ENCODE measurements at regions not wholly inside any gene's neighbourhood (a gene's known extent, or its start where the extent isn't known, plus 50 kb on each side); places are given as distances from the start of the nearest gene placed in this dataset.

DNA sequence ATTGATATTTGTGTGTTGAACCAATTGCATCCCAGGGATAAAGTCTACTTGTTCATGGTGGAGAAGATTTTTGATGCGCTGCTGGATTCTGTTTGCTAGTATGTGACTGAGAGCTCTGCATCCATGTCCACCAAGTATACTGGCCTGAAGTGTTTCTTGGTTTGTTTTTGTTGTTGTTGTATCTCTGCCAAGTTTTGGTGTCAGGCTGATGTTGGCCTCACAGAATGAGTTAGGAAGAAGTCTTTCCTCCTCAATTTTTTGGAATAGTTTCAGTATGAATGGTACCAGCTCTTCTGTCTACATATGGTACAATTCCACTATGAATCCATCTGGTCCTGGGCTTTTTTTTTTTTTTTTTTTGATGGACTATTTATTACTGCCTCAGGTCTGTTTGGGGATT lies 50.9 kb upstream of the OSTN start:
- Histone ChIP-seq H3K9me3 (no peaks in the 10 kb centered on the region), H3K4me3 (no peak overlapping the region), H3K27me3 (no peaks in the 10 kb centered on the region), H3K4me1 (no peaks in the 10 kb centered on the region), H3K27ac (no peak overlapping the region), H3K36me3 (replicated peaks in 1 of 2; ENCODE audit: insufficient read depth in 1 of 2, low read depth in 2 of 2) (no peaks in the 10 kb centered on the region)
- intact Hi-C loops (cut with DNase I), result no loop called here
- TF ChIP-seq CTCF (IDR thresholded peaks at IDR 0.05), result no peak
- TF ChIP-seq POLR2A (IDR thresholded peaks at IDR 0.05), result no peak
- no peak for ATAC-seq
- WGBS, 2 donors, result 79% methylated on average over 1 of the region's 1 CpG
- no peak for DNase-seq

DNA sequence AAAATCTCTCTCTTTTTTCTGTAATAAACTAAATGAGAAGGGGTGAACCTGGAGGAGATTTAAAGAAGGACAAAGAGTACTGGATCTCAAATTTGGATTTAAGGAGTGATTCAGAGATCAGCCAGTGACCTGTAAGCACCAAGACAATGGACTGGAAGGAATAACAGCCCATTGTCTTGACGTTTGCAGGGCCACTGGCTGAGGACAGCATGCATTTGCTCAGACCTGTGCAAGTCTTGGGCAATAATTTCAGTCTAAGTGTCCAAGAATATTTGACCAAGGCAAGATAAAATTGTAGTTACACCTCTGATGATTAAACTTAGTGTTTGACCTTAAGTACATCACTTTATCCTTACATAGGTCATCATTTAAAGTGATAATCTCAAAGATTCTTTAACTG lies 55.8 kb upstream of the OSTN start:
- intact Hi-C loops (cut with DNase I), result no loop called here
- no peaks in the 10 kb centered on the region for H3K4me1 ChIP-seq
- H3K4me3 ChIP-seq, result no peak overlapping the region
- TF ChIP-seq POLR2A (IDR thresholded peaks at IDR 0.05) (no peak), CTCF (IDR thresholded peaks at IDR 0.05) (no peak)
- H3K36me3 ChIP-seq (replicated peaks in 1 of 2; ENCODE audit: insufficient read depth in 1 of 2, low read depth in 2 of 2), result no peaks in the 10 kb centered on the region
- no peaks in the 10 kb centered on the region for H3K27me3 ChIP-seq
- H3K9me3 ChIP-seq, result no peaks in the 10 kb centered on the region
- no peak for ATAC-seq
- H3K27ac ChIP-seq, result no peak overlapping the region
- 6 to 42% methylated on average over 1 of the region's 1 CpG for WGBS, 2 donors
- DNase-seq, result no peak

- no peak overlapping the region for H3K4me3 ChIP-seq
- ATAC-seq (no peak), DNase-seq (no peak)
- no peaks in the 10 kb centered on the region for H3K9me3 ChIP-seq
- H3K4me1 ChIP-seq, result no peaks in the 10 kb centered on the region
- intact Hi-C loops (cut with DNase I), result no loop called here
- H3K27ac ChIP-seq, result no peak overlapping the region
- TF ChIP-seq CTCF (IDR thresholded peaks at IDR 0.05), result no peak
- TF ChIP-seq POLR2A (IDR thresholded peaks at IDR 0.05), result no peak
- WGBS, 2 donors, result 66% methylated on average over 4 of the region's 4 CpGs
- H3K27me3 ChIP-seq, result no peaks in the 10 kb centered on the region
- H3K36me3 ChIP-seq (replicated peaks in 1 of 2; ENCODE audit: insufficient read depth in 1 of 2, low read depth in 2 of 2), result no peaks in the 10 kb centered on the region
These were observed 57.3 kb upstream of the OSTN start for GRCh38 chr3:191141728-191142127.

GRCh38 chr3:191139736-191140135 lies 59.3 kb upstream of the OSTN start:
- DNase-seq, result no peak
- Histone ChIP-seq H3K36me3 (replicated peaks in 1 of 2; ENCODE audit: insufficient read depth in 1 of 2, low read depth in 2 of 2) (no peaks in the 10 kb centered on the region), H3K9me3 (no peaks in the 10 kb centered on the region), H3K27ac (no peak overlapping the region), H3K4me1 (no peaks in the 10 kb centered on the region), H3K27me3 (no peaks in the 10 kb centered on the region), H3K4me3 (no peak overlapping the region)
- no peak for ATAC-seq
- TF ChIP-seq CTCF (IDR thresholded peaks at IDR 0.05), result no peak
- TF ChIP-seq POLR2A (IDR thresholded peaks at IDR 0.05), result no peak
- WGBS, 2 donors, result 66 to 76% methylated on average over 3 of the region's 3 CpGs
- intact Hi-C loops (cut with DNase I), result no loop called here

GRCh38 chr3:191138937-191139336 lies 60.1 kb upstream of the OSTN start:
- Histone ChIP-seq H3K27me3 (no peaks in the 10 kb centered on the region), H3K27ac (no peak overlapping the region), H3K4me3 (no peak overlapping the region), H3K4me1 (no peaks in the 10 kb centered on the region), H3K9me3 (peaks cover 0 to 5% (median 0%) of the 10 kb centered on the region in 3 donors), H3K36me3 (replicated peaks in 1 of 2; ENCODE audit: insufficient read depth in 1 of 2, low read depth in 2 of 2) (no peaks in the 10 kb centered on the region)
- ATAC-seq, result no peak
- 30 to 56% methylated on average over 1 of the region's 1 CpG for WGBS, 2 donors
- TF ChIP-seq CTCF (IDR thresholded peaks at IDR 0.05) (no peak), POLR2A (IDR thresholded peaks at IDR 0.05) (no peak)
- no peak for DNase-seq
- intact Hi-C loops (cut with DNase I), result no loop called here
